ENCODE measurements at regions not wholly inside any gene's neighbourhood (a gene's known extent, or its start where the extent isn't known, plus 50 kb on each side); places are given as distances from the start of the nearest gene placed in this dataset.
"Not testable (repeated sequence)": the region's sequence is repeated elsewhere in the genome, so short reads cannot be mapped to it uniquely, and the experiment has no call there.

GRCh38 chr21:22194986-22195385 is 1196.8 kb downstream of the NCAM2 start:
- not testable (repeated sequence) for DNase-seq

GRCh38 chr21:22200378-22201092 is 1202.3 kb downstream of the NCAM2 start:
- no peak for DNase-seq

- no peak for DNase-seq
These were observed 1202.9 kb downstream of the NCAM2 start for GRCh38 chr21:22201126-22201525.

- no peak for DNase-seq
These were observed 1203.5 kb downstream of the NCAM2 start for GRCh38 chr21:22201669-22202068.

GRCh38 chr21:22209304-22209700 is 1211.1 kb downstream of the NCAM2 start:
- no peak for DNase-seq

GRCh38 chr21:22211943-22212342 is 1213.7 kb downstream of the NCAM2 start:
- no peak for DNase-seq

- no peak for DNase-seq
These were observed 1225.2 kb downstream of the NCAM2 start for GRCh38 chr21:22223385-22223784.

- DNase-seq: no peak
These were observed 1226.1 kb downstream of the NCAM2 start for GRCh38 chr21:22224261-22224660.

- DNase-seq: no peak
These were observed 1227.1 kb downstream of the NCAM2 start for GRCh38 chr21:22225299-22225698.

GRCh38 chr21:22231013-22231412 is 1232.8 kb downstream of the NCAM2 start:
- no peak for DNase-seq

- DNase-seq: no peak
These were observed 1237.8 kb downstream of the NCAM2 start for GRCh38 chr21:22235866-22236590.

- DNase-seq: no peak
These were observed 1246.3 kb downstream of the NCAM2 start for GRCh38 chr21:22244516-22244915.

- DNase-seq: no peak
These were observed 1252.1 kb downstream of the NCAM2 start for GRCh38 chr21:22250355-22250754.

- no peak for DNase-seq
These were observed 1255.6 kb downstream of the NCAM2 start for GRCh38 chr21:22253761-22254160.

GRCh38 chr21:22258821-22259220 is 1260.6 kb downstream of the NCAM2 start:
- no peak for DNase-seq

- DNase-seq: no peak
These were observed 1262.1 kb downstream of the NCAM2 start for GRCh38 chr21:22260274-22260673.

GRCh38 chr21:22263890-22264289 is 1265.7 kb downstream of the NCAM2 start:
- DNase-seq: no peak

GRCh38 chr21:22277341-22277740 is 1279.1 kb downstream of the NCAM2 start:
- DNase-seq: no peak

GRCh38 chr21:22278366-22278765 is 1280.2 kb downstream of the NCAM2 start:
- DNase-seq: no peak

- DNase-seq: no peak
These were observed 1282.6 kb downstream of the NCAM2 start for GRCh38 chr21:22280851-22281250.

GRCh38 chr21:22288885-22289499 is 1290.8 kb downstream of the NCAM2 start:
- no peak for DNase-seq

- DNase-seq: no peak
These were observed 1293.9 kb downstream of the NCAM2 start for GRCh38 chr21:22292144-22292543.

GRCh38 chr21:22297575-22297974 is 1299.4 kb downstream of the NCAM2 start:
- DNase-seq: no peak
